GM21717 (cell line): ENCODE measurements at regions not wholly inside any gene's neighbourhood (a gene's known extent, or its start where the extent isn't known, plus 50 kb on each side); places are given as distances from the start of the nearest gene placed in this dataset.

Experiments
- ATAC-seq: cut with Tn5 transposase; IDR thresholded peaks from one replicate; pipeline ENCODE4 v1.9.1; 2021; ENCODE audit warnings: mild to moderate bottlenecking, moderate library complexity; ENCODE audit not compliant: unreplicated experiment

DNA sequence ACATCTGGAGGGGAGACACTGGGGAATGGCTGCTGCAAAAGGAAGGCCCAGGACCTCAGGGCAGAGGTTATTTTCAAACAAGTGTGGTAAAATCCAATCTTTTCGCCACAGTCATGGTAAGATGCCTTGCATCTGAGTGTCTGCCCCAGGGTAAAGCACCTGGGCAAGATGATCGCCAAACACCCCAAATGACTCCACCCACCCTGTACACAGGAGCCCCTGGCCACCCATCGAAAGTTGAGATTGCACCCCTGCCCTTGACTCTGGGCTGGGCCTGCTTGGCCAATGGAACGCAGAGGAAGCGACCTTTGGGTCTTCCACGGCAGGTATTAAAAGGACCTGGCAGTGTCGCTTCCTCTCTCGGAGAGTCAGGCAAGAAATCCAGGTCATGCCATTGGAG, 88.8 kb downstream of the C16orf95 start:
- ATAC-seq: no peak

DNA sequence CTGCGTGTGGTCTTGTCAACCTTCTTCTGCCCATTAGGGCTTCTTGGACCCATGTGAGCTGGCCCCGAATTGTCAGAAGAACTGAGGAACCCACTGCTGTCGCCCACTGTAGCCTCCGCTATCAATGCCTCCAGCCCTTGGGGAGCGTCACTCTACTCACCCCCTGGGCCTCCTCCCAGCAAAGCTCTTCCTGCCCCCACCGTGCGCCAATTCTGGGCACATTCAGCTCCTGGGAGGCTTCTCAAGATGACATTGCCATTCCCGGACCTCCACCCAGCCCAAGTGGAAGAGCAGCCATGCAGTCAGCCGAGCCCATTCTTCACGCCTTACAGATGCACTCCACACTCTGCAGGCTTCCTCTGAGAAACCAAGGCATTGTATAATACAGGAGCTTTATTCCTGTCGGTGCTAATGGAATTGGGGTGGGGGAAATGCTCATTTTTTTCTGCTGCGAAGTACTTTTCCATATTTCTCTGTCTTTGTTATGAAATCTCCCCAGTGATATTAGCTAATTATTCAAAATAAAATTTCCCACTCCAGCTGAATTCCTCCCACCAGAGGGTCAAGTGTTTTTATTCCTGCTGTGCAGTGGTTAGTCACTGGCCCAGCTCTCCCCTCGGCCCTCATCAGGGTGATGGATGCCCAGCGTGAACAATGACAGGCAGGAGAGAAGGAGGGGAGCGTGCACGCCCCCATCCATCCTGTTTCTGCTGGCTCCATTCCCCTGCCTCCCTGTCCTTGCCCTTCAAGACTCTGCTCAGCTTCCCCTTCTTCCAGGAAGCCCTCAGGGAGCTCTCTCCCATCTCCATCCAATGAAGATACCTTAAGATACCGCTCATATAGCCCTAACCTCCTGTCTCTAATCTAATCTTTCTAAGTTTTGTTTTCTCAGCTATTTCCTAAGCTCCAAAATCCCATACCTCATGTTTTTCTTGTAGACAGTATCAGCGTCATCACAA, 87.7 kb downstream of the C16orf95 start:
- ATAC-seq: no peak

DNA sequence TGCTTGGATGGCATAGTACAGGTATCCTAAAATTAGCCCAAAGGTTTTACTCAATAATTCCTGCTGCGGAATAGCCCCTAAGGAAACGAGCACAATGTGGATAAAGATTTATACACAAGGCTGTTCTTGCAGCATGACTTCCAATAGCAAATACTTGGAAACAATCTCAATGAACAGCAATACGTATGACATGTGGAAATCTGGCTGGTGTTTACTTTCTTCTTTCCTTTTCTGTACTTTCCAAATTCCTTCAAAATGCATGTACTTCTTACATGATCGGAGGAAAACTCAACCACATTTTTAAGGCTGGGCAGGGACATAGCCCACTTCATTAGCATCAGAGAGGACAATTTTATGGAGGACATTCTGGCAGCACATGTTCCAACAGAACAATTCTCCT, 86.6 kb downstream of the C16orf95 start:
- ATAC-seq: no peak

DNA sequence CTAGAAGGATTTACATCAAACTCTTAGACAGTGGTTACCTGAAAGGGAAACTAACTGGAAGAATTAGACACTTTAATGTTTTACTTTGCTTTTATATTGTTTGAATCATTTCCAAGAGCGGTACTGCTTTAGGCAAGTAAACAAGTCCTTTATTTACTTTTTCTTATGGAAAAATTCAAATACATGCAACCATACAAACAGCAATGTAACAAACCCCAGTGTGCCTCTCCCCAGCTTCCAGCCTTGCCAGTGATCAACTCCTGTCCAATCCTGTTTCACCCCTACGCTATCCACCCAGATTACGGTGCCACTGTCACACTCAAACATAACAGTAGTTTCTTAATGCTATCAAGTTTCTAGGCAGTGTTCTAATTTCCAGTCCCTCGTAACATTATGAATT, 85.9 kb downstream of the C16orf95 start:
- no peak for ATAC-seq

DNA sequence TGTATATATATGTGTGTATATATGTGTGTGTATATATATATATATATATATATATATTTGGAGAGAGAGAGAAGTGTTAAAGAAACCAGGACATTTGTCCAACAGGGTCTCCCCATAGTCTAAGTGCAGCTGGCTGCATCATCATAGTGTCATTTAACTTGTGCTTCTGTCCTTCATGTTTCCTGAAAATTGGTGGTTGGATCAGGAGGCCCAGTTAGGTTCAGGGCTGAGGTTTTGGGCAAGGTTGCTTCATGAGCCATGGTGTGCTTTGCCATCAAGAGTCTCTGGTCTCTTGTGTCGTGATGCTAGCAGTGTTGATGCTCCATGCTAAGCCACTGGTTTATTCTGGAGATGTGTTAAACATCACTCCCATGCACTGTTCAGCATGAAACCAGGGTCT, 85.3 kb downstream of the C16orf95 start:
- no peak for ATAC-seq

DNA sequence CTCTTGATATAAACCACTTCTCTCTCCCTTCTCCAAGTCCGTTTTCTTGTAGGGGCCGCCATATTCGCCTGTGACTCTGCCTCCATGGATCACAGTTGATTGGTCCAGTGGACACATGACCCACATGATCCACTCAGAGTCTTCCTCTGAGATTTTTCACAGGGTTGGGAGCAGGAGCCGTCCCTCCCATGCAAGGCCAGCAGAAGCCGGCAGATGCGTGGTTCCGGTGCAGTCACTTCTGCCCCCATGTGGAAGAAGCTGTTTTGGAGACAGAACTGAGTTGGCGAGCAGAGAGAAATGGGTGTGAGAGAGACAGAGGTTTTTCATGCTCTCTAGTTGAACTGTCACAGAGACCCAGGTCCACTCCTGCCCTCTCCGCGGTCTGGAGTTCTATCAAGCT, 83.3 kb downstream of the C16orf95 start:
- no peak for ATAC-seq

DNA sequence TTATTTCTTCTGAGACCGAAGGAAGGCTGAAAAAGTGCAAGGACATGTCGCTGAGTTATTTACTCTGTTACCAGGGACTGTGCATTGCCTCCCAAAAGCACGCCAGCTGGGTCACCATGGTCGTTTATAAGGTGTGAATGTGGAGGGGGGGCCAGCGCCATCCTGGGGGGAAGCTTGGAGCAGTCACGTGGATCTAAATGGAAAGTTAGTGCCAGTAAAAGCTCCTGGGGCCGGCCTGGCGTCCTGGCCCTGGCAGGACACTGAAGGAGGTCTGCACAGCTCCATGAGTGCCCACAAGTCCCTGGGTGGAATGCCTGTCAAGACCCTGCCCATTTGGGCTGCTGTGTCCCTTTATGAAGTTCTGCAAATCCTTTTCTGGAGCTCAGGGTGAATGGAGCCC, 82.6 kb downstream of the C16orf95 start:
- ATAC-seq: no peak

DNA sequence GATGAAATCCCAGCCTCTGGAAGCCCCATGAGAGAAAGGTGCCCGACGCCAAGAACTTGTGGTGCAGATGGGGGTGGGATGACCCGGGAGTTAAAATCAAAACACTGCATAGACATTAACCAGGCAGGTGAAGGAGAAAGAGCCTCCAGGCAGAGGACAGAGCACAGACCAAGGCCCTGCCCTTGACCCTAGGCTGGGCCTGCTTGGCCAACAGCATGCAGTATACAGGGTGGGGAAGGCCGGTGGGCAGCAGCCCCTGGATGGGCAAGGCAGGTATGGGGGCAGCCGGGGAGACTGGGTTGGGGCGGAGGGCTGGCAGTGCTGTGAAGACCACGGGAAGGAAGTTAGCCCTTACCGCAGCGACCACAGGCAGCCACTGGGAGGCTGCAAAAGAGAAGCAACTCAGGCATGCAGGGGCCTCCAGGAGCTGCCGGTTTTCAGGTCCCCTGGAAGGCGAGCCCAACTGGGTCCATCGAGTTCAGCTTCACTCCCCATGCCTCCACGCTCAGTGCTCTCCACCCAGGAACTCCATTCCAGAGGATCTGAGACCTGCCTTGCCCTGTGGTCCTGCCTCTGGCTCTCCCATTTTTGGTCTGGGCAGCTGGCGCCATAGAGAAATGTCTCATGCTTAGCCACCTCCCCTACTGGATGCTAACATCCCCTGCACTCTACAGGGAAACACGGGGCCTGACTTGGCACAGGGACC, 81.2 kb downstream of the C16orf95 start:
- no peak for ATAC-seq

DNA sequence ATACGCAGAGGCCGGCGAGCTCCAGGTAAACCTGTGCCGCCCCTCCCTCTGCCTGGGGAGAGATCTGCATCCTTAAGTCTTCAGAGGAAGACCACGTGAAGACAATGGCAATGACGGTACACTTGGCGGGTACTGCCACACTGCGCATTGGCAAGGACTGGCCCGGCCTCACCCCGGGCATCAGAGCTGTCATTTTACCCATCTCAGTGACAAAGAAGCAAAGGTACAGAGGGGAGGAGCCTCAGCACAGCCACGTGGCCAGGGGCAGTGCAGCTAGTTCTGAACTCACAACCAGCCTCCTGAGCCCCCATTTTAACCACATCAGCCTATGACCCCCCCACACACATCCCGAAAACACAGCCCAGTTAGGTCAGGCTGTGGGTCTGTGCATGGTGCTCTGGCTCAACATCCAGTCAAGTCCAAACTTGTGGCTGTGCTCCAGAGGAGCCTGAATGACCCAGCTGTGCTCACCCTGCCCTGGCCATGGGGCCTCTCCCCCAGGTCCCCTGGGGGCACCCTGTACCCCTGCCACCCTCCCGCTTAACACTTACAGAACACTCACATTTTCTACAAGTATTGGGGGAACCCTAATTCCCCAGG, 80.6 kb downstream of the C16orf95 start:
- ATAC-seq: no peak

DNA sequence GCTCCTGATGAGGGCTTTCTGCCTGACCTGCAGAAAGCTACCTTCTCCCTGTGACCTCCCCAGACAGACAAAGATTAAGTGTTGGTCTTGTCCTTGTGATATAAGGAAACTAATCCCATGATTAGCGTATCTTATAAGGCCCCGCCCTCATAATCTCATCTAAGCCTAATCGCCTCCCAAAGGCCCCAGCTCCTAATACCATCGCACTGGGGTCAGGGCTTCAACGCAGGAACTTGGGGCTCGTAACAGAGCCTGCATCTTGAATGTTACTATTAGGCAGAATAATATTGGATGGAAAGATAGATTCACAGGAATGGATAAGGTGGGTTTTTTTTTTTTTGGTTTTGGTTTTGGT, 78.9 kb downstream of the C16orf95 start:
- no peak for ATAC-seq

DNA sequence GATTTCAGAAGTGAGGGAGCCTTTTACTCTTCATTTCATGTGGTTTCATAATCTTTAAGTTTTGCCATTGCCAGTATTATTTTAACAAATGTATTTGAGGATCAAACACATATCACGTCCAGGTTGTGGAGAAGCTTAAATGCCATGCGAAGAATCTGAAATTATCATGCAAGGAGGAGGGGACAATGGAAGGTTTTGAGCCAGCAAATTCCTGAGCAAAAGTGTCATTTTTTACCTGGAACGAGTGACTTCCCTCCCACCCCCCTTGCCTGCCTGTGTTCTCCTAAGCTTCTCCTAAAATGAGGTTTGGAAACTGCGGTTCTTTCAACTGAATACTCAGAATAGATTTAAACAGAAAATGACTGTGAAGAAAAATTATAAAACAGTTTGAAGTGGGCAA, 77.6 kb downstream of the C16orf95 start:
- ATAC-seq: no peak

DNA sequence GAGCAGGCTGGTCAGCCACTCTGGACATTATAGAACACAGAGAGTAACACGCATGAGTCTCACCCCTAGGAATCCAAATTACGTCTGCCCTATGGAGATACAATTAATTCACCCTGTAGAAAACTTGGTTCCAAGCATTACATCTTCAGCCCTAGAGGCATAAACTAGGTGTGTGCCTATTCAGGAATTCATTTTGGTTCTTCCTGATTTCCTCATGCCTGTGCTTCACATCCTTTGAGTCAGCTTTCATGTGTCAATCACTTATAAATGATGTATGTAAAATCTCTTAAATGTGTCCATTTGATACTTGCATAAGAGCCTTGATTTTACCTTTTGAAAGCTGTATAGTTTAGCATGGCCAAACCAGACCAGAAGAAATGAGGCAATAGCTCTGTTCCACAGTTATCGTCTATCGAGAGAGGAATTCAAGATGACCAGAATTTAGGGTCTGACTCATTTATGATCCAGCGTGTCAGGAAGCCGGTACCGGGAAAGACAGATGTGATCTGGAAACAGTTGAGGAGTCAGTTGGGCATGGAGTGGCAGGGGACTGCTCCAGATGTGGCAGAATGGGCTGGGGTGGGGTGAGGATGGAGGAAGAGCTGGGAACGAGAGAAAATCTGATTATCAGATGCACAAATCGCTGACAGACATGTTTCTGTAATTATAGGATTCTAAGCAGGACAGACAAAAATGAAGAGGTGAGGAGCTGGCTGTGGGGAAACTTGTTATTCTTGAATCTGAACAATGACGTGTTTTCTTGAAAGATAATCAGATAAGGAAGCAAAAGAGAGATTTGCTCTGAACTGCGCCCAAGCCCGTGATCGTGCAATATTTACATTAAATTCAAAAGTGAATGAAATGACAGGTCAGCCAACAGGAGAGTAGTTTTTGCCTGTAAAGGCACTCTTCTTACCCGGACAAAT, 76.7 kb downstream of the C16orf95 start:
- no peak for ATAC-seq

DNA sequence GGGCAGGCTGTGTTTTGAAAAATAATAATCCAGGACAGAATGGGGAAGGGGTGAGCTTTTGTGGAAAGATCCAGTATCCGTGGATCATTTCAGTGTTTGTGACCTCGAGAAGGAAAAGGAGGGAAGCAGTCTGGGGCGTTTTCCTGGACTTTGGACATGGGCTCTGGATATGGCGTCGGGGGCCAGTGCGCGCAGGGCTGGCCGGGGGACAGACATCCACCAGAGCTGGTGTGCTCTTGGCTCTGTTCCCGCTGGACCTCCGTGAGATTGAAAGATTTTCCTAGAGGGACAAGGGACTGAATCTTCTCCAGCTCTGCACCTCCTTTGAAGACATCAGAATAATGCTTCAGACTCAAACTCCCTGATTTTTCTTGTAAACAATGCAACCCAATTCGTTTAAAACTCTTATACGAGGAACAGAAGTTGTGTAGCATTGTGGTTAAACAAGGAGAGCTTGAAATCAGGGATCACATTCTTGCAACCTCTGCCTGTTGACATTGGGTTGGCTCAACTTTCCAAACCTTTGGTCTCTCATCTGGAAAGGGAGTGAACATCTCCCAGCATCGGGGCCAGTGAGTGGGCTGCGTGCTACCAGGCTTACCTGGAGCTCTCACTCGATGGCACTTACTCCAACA, 75.9 kb downstream of the C16orf95 start:
- ATAC-seq: no peak

DNA sequence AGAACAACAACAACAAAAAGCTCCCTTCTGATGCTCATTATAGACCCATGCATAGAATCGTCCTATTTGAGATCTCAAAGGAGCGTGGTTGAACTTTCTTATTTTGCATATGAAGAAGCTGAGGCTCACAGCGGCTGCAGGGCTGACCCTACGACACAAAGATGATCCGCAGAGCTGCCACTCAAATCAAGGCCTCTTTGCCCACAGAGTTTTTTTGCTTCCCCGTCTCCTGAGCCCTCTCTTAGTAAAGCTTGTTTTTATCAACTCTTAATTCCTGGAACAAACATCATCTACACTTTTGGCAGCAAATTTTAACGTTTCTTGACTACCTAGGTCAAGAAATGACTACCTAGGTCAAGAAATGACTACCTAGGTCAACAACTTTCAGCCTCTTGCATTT, 73.7 kb downstream of the C16orf95 start:
- ATAC-seq: no peak

DNA sequence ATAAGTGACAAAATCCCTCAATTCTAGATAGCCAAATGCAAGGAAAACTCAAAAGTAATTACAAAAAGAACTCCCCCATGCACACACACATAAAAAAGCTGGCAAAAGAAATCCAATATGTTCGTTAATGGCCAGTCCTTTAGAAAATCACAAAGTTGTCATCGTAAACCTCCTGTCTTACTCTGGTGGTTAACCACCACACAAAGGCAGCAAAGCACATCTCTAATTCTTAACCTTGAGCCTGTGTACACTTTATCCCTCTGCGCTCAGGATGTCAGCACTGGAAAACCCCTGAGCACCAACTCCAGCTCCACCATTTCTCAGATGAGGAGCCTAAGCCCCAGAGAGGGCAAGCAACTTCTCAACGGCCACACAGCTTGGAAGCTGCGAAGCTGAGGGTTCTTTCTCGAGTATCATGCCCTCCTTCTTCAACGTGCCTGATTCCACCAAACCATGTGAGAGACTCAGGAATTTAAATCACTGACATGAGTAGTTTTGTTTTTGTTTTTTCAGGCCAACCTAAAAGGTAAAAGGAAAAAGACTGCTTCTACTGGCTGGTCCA, 72.5 kb downstream of the C16orf95 start:
- ATAC-seq: no peak

DNA sequence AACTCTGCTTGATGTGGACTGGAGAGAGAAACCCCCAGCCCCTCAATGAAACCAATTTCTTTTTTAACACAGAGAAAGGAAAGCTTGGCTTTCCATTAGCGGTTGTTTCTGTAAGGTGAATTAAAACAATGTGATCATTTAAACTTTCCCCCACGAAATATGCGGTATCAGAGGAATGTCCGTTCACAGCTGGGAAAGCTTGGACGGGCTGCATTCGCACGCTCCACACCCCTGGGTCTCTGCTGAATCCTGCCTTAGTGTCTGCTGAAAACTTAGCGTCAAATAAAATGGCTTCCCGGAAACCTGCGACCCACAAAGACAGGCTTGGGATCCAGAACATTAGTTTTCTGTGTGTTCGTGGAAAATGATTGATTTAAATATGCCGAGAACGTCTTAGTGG, 71.7 kb downstream of the C16orf95 start:
- no peak for ATAC-seq

DNA sequence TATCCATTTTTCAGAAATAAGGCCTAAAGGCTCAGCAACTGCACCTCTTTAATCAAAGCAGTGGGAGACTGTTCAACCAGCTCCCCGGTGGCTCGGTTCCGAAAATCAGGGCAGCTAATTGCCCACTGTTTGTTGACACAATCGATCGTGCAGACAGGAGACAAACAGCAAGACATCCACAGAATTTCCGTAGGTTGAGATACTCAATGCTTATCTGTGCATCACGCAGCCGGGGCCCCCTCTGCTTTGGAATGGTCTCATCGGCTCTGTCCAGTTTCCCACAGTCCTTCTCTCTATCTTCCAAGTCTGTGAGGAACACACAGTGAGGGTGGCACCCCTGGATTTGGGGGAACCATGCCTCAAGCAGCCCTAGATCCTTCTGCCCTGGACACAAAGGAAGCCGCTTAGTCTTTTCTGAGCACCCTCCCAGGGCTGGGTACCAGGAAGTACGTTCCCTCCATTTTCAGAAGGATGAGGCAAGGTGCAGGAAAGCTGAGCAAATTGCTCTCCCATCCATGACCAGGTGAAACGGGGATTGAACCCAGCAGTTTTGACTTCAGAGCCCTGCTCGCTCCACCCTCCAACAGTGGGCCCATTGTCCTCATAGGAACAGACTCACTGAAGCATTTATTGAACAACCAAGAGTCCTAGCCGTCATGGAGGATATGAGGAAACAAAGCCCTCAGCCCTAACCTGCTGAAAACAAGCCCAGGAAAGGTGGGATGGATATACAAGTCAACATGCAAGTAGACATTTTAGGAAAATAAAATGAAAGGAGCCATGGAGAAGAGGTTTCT, 70.7 kb downstream of the C16orf95 start:
- ATAC-seq: no peak

DNA sequence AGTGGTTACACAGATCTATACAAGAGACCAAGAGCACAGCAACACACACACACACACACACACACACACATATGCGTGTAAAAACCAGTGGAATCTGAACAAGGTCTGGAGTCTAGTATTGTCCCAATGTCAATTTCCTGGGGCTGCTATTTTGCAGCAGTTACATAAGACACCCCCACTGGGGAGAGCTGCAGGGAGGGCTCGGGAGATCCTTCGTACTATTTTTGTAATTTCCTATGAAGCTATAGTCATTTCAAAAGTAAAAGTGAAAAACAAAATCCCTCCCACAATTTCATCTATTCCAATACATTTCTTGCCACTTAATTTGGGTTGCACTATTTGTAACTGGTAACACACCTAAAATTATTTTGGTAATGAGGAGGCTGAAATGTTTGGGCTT, 68.5 kb downstream of the C16orf95 start:
- no peak for ATAC-seq

DNA sequence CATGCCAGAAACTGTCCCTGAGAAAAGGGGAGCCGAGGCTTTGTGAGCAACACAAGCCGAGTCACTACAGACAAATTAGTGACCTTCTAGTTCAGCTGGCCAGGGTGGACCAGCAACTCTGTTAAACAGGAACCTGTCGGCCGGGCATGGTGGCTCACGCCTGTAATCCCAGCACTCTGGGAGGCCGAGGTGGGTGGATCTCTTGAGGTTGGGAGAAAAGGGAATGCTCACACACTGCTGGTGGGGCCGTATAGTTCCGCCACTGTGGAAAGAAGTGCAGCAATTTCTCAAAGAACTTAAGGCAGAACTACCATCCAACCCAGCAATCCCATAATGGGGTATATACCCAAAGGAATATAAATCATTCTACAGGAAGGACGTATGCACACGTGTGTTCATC, 67.8 kb downstream of the C16orf95 start:
- ATAC-seq: no peak
